ENCODE measurements at regions not wholly inside any gene's neighbourhood (a gene's known extent, or its start where the extent isn't known, plus 50 kb on each side); places are given as distances from the start of the nearest gene placed in this dataset.

- H3K4me1 ChIP-seq (ENCODE audit: control insufficient read depth in 1 of 2, insufficient read depth in 2 of 2, low read length in 2 of 2): no peaks in the 10 kb centered on the region
- TF ChIP-seq ZBTB33 (IDR thresholded peaks at IDR 0.05; ENCODE audit: extremely low read depth, insufficient replicate concordance, low read length) (no peak), EGR1 (IDR thresholded peaks at IDR 0.05; ENCODE audit: low read depth) (no peak), ELF1 (IDR thresholded peaks at IDR 0.05; ENCODE audit: borderline replicate concordance, low read depth) (no peak), EZH2phosphoT487 (IDR thresholded peaks at IDR 0.05; ENCODE audit: borderline replicate concordance) (no peak), JUND (IDR thresholded peaks at IDR 0.05) (no peak)
- no peaks in the 10 kb centered on the region for H3K36me3 ChIP-seq (ENCODE audit: control insufficient read depth in 1 of 2, insufficient read depth in 2 of 2, low read length in 2 of 2)
- ATAC-seq: no peak
- no peaks in the 10 kb centered on the region for H4K20me1 ChIP-seq (ENCODE audit: insufficient read depth)
- no peak overlapping the region for H2AFZ ChIP-seq (ENCODE audit: low read depth, low read length, poor library complexity, severe bottlenecking)
- no peak for DNase-seq (ENCODE audit: low read depth, low spot score)
- BruUV-seq (replicated peaks): no TSS peak
- no peak overlapping the region for H3K4me2 ChIP-seq (ENCODE audit: low read length)
- ChIA-PET RAD21 (ENCODE audit: low non-redundant PET in 1 of 2, low total read pairs in 2 of 2, uncharacterized antibody in 2 of 2, unreplicated experiment in 2 of 2) (no interaction called here), POLR2A (no interaction called here), CTCF (no interaction called here)
- no peaks in the 10 kb centered on the region for H3K79me2 ChIP-seq (ENCODE audit: insufficient read depth, low read length)
- no peaks in the 10 kb centered on the region for H3K27me3 ChIP-seq (ENCODE audit: insufficient read depth, low read length)
- no peak overlapping the region for H3K4me3 ChIP-seq (replicated peaks in 1 of 2; ENCODE audit: low read depth in 1 of 2, low read length in 2 of 2)
- no peaks in the 10 kb centered on the region for H3K9me3 ChIP-seq (ENCODE audit: control insufficient read depth in 1 of 2, insufficient read depth in 1 of 2, low read depth in 1 of 2, low read length in 2 of 2)
- no peak overlapping the region for H3K27ac ChIP-seq (ENCODE audit: low read depth, low read length)
- intact Hi-C loops (cut with micrococcal nuclease): no loop called here
- H3K9me2 ChIP-seq (ENCODE audit: insufficient read depth): no peaks in the 10 kb centered on the region; the same call in 1 of the 2 replicates
- H3K9ac ChIP-seq (ENCODE audit: low read length): no peak overlapping the region
Measured at GRCh38 chr13:106329941-106330340, 205.5 kb downstream of the EFNB2 start.

GRCh38 chr13:106326751-106327150 is 208.7 kb downstream of the EFNB2 start:
- no TSS peak for BruUV-seq (replicated peaks)
- no peak overlapping the region for H2AFZ ChIP-seq (ENCODE audit: low read depth, low read length, poor library complexity, severe bottlenecking)
- TF ChIP-seq YY1 (IDR thresholded peaks at IDR 0.05; ENCODE audit: extremely low read depth, insufficient replicate concordance, low read depth, low read length) (no peak), EGR1 (IDR thresholded peaks at IDR 0.05; ENCODE audit: low read depth) (no peak), POLR2A (IDR thresholded peaks at IDR 0.05; ENCODE audit: borderline replicate concordance, extremely low read depth, insufficient read depth, insufficient read length) (no peak), REST (IDR thresholded peaks at IDR 0.05; ENCODE audit: low read depth) (no peak), SIN3A (IDR thresholded peaks at IDR 0.05; ENCODE audit: low read depth) (no peak), ZNF274 (IDR thresholded peaks at IDR 0.05; ENCODE audit: low read depth, low read length) (no peak), RAD21 (IDR thresholded peaks at IDR 0.05; ENCODE audit: low read depth) (no peak), JUND (IDR thresholded peaks at IDR 0.05) (no peak), SP1 (IDR thresholded peaks at IDR 0.05; ENCODE audit: low read depth) (no peak), SRF (IDR thresholded peaks at IDR 0.05; ENCODE audit: low read depth) (no peak), EZH2phosphoT487 (IDR thresholded peaks at IDR 0.05; ENCODE audit: borderline replicate concordance) (no peak), TCF7L2 (IDR thresholded peaks at IDR 0.05; ENCODE audit: borderline replicate concordance, extremely low read depth, insufficient read depth, insufficient read length) (no peak), EZH2 (IDR thresholded peaks at IDR 0.05) (no peak), ZFX (IDR thresholded peaks at IDR 0.05) (no peak)
- TF ChIP-seq, protein P1, sequence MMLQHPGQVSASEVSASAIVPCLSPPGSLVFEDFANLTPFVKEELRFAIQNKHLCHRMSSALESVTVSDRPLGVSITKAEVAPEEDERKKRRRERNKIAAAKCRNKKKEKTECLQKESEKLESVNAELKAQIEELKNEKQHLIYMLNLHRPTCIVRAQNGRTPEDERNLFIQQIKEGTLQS (IDR thresholded peaks at IDR 0.05): no peak

More at GRCh38 chr13:106326751-106327150, 208.7 kb downstream of the EFNB2 start:
- intact Hi-C loops (cut with micrococcal nuclease): no loop called here
- Histone ChIP-seq H3K9ac (ENCODE audit: low read length) (no peak overlapping the region), H3K79me2 (ENCODE audit: insufficient read depth, low read length) (no peaks in the 10 kb centered on the region), H3K36me3 (ENCODE audit: control insufficient read depth in 1 of 2, insufficient read depth in 2 of 2, low read length in 2 of 2) (no peaks in the 10 kb centered on the region), H4K20me1 (ENCODE audit: insufficient read depth) (no peaks in the 10 kb centered on the region), H3K27me3 (ENCODE audit: insufficient read depth, low read length) (no peaks in the 10 kb centered on the region), H3K4me1 (ENCODE audit: control insufficient read depth in 1 of 2, insufficient read depth in 2 of 2, low read length in 2 of 2) (no peaks in the 10 kb centered on the region), H3K4me2 (ENCODE audit: low read length) (no peak overlapping the region), H3K9me2 (ENCODE audit: insufficient read depth) (no peaks in the 10 kb centered on the region), H3K9me3 (ENCODE audit: control insufficient read depth in 1 of 2, insufficient read depth in 1 of 2, low read depth in 1 of 2, low read length in 2 of 2) (peaks cover 0 to 6% of the 10 kb centered on the region in 2 experiments; a peak in 2 of 4 replicates), H3K4me3 (replicated peaks in 1 of 2; ENCODE audit: low read depth in 1 of 2, low read length in 2 of 2) (no peak overlapping the region), H3K27ac (ENCODE audit: low read depth, low read length) (no peak overlapping the region)
- RAD21 ChIA-PET (ENCODE audit: low non-redundant PET in 1 of 2, low total read pairs in 2 of 2, uncharacterized antibody in 2 of 2, unreplicated experiment in 2 of 2): no interaction called here
- DNase-seq (ENCODE audit: low read depth, low spot score) (no peak), ATAC-seq (no peak)
- CTCF ChIA-PET: no interaction called here
- POLR2A ChIA-PET: no interaction called here

Measured in HCT116 (cell line).